CD14-positive monocyte (primary cell): ENCODE measurements at regions not wholly inside any gene's neighbourhood (a gene's known extent, or its start where the extent isn't known, plus 50 kb on each side); places are given as distances from the start of the nearest gene placed in this dataset.

Experiments used
- DNase-seq, 3 donors: peaks; one replicate each; pipeline ENCODE4 v3.0.0-alpha.2; 2011 to 2022
- H2AFZ ChIP-seq: 2 replicates; pipeline ENCODE4 v1.6.0; 2012; ENCODE audit warnings: mild to moderate bottlenecking, low read depth, low read length, inconsistent platforms; ENCODE audit not compliant: insufficient read depth, poor library complexity, severe bottlenecking
- H3K27ac ChIP-seq, 2 donors: 1 replicate in 1 of 2; 2 replicates in 1 of 2; pipeline ENCODE4 v1.5.1; 2012 to 2013; ENCODE audit warnings: low read length in 2 of 2, control low read depth in 1 of 2, inconsistent platforms in 1 of 2, low read depth in 1 of 2, mild to moderate bottlenecking in 1 of 2
- H3K27me3 ChIP-seq, 2 donors: one replicate each; pipeline versions ENCODE4 v1.6.0 to v1.6.1; 2011 to 2013; ENCODE audit warnings: low read length in 2 of 2; ENCODE audit not compliant: control insufficient read depth in 2 of 2, insufficient read depth in 2 of 2
- H3K36me3 ChIP-seq, 2 donors: replicated peaks in 1 of 2; 1 replicate in 1 of 2; 2 replicates in 1 of 2; pipeline versions ENCODE4 v1.5.1 to v1.6.1; 2012 to 2013; ENCODE audit warnings: low read length in 2 of 2, control low read depth in 1 of 2, inconsistent platforms in 1 of 2, mild to moderate bottlenecking in 1 of 2; ENCODE audit not compliant: insufficient read depth in 2 of 2, control insufficient read depth in 1 of 2
- H3K4me1 ChIP-seq, 2 donors: 1 replicate in 1 of 2; 2 replicates in 1 of 2; pipeline versions ENCODE4 v1.5.1 to v1.6.1; 2012 to 2013; ENCODE audit warnings: low read length in 2 of 2, control low read depth in 1 of 2, inconsistent platforms in 1 of 2, mild to moderate bottlenecking in 1 of 2, moderate library complexity in 1 of 2; ENCODE audit not compliant: insufficient read depth in 2 of 2, control insufficient read depth in 1 of 2
- H3K4me2 ChIP-seq: replicated peaks from 2 replicates; pipeline ENCODE3; 2012; ENCODE audit warnings: low read length, moderate library complexity, mild to moderate bottlenecking; ENCODE audit not compliant: poor library complexity, severe bottlenecking; ENCODE audit errors: extremely low read depth
- H3K4me3 ChIP-seq, 3 experiments: fragments of 200-600 bp in 1 of 3; sonication (generic) in 1 of 3; replicated peaks in 1 of 3; 1 replicate in 2 of 3; 2 replicates in 1 of 3; pipeline ENCODE4 v1.5.1; 2011 to 2013; ENCODE audit warnings: low read length in 3 of 3, mild to moderate bottlenecking in 3 of 3, control low read depth in 2 of 3, low read depth in 2 of 3, inconsistent platforms in 1 of 3, moderate library complexity in 1 of 3
- H3K79me2 ChIP-seq: 2 replicates; pipeline ENCODE4 v1.6.0; 2012; ENCODE audit warnings: mild to moderate bottlenecking, control low read depth, inconsistent platforms, low read length, moderate library complexity; ENCODE audit not compliant: insufficient read depth
- H3K9ac ChIP-seq: 2 replicates; pipeline ENCODE4 v1.6.0; 2017; ENCODE audit warnings: low read length, mild to moderate bottlenecking; ENCODE audit not compliant: insufficient read depth, poor library complexity, severe bottlenecking
- H3K9me3 ChIP-seq, 2 donors: replicated peaks in 1 of 2; 1 replicate in 1 of 2; 2 replicates in 1 of 2; pipeline versions ENCODE4 v1.5.1 to v1.6.1; 2012 to 2013; ENCODE audit warnings: low read length in 2 of 2, control low read depth in 1 of 2; ENCODE audit not compliant: control insufficient read depth in 1 of 2, insufficient read depth in 1 of 2
- H4K20me1 ChIP-seq: 2 replicates; pipeline ENCODE4 v1.6.0; 2012; ENCODE audit warnings: mild to moderate bottlenecking, low read length, control low read depth, moderate library complexity; ENCODE audit not compliant: insufficient read depth
- H3K27ac Mint-ChIP-seq, 7 donors: one replicate each; pipeline ENCODE4 v1.8.0; 2020; ENCODE audit warnings: mild to moderate bottlenecking in 7 of 7, mixed read lengths in 7 of 7, moderate library complexity in 6 of 7, inconsistent platforms in 2 of 7
- H3K27me3 Mint-ChIP-seq, 3 donors: one replicate each; pipeline ENCODE4 v1.8.0; 2021 to 2022; ENCODE audit warnings: low read depth in 3 of 3, mild to moderate bottlenecking in 3 of 3, mixed read lengths in 3 of 3, moderate library complexity in 3 of 3, inconsistent platforms in 1 of 3
- H3K36me3 Mint-ChIP-seq, 2 donors: one replicate each; pipeline ENCODE4 v1.8.0; 2020; ENCODE audit warnings: mixed read lengths in 2 of 2, inconsistent platforms in 1 of 2, mild to moderate bottlenecking in 1 of 2
- H3K4me1 Mint-ChIP-seq: one replicate; pipeline ENCODE4 v1.8.0; 2020; ENCODE audit warnings: mild to moderate bottlenecking, mixed read lengths
- H3K4me3 Mint-ChIP-seq, 2 donors: one replicate each; pipeline ENCODE4 v1.8.0; 2020; ENCODE audit warnings: mild to moderate bottlenecking in 2 of 2, mixed read lengths in 2 of 2, moderate library complexity in 1 of 2
- H3K9me3 Mint-ChIP-seq, 7 donors: one replicate each; pipeline ENCODE4 v1.8.0; 2020 to 2022; ENCODE audit warnings: mixed read lengths in 7 of 7, mild to moderate bottlenecking in 6 of 7, moderate library complexity in 6 of 7, inconsistent platforms in 2 of 7
- CTCF ChIP-seq: fragments of 200-600 bp; IDR thresholded peaks from one replicate; pipeline ENCODE4 v1.8.0; 2022; ENCODE audit warnings: antibody characterized with exemption, mild to moderate bottlenecking
- WGBS: methylation state at CpG from one replicate; pipeline ENCODE4 v1.1.5; 2013; ENCODE audit warnings: missing lambda C conversion rate; ENCODE audit not compliant: insufficient coverage; 5-methylcytosine and 5-hydroxymethylcytosine counted together
- intact Hi-C, 2 donors: fragments of 100-400 bp; cut with micrococcal nuclease; formaldehyde crosslinking; loops; one replicate each; pipeline versions ENCODE4 v1.15.0 to v1.15.1; 2023

- Histone ChIP-seq H3K4me1 (no peaks in the 10 kb centered on the region), H3K36me3 (no peaks in the 10 kb centered on the region), H3K27ac (no peak overlapping the region), H3K79me2 (no peaks in the 10 kb centered on the region), H3K4me3 (no peak overlapping the region), H3K9me3 (peaks cover 0 to 5% of the 10 kb centered on the region in 2 donors), H3K27me3 (no peaks in the 10 kb centered on the region), H4K20me1 (no peaks in the 10 kb centered on the region), H3K9ac (no peak overlapping the region), H3K4me2 (no peak overlapping the region), H2AFZ (no peak overlapping the region)
- no peaks in the 10 kb centered on the region for H3K27me3 Mint-ChIP-seq
- H3K27ac Mint-ChIP-seq, result no peak overlapping the region
- intact Hi-C loops, result no loop called here
- TF ChIP-seq CTCF, result no peak
- no peaks in the 10 kb centered on the region for H3K4me1 Mint-ChIP-seq
- DNase-seq, result no peak
- H3K36me3 Mint-ChIP-seq, result no peaks in the 10 kb centered on the region
- no peak overlapping the region for H3K4me3 Mint-ChIP-seq
- peaks cover 0 to 7% (median 3%) of the 10 kb centered on the region in 7 donors for H3K9me3 Mint-ChIP-seq
These were observed 1499.6 kb downstream of the EFNA5 start for GRCh38 chr5:106171132-106171531.

GRCh38 chr5:106167766-106168165, 1503.0 kb downstream of the EFNA5 start:
- H2AFZ ChIP-seq, result no peak overlapping the region

More at GRCh38 chr5:106167766-106168165, 1503.0 kb downstream of the EFNA5 start:
- H3K4me3 ChIP-seq, result no peak overlapping the region
- no peak overlapping the region for H3K4me2 ChIP-seq
- no peak overlapping the region for H3K4me3 Mint-ChIP-seq
- H3K36me3 Mint-ChIP-seq, result no peaks in the 10 kb centered on the region
- no peaks in the 10 kb centered on the region for H3K79me2 ChIP-seq
- TF ChIP-seq CTCF, result no peak
- no peaks in the 10 kb centered on the region for H4K20me1 ChIP-seq
- no peaks in the 10 kb centered on the region for H3K27me3 Mint-ChIP-seq
- peaks cover 0 to 12% of the 10 kb centered on the region in 2 donors for H3K9me3 ChIP-seq
- WGBS, result no CpG with 5 or more reads among the region's 1 CpG
- H3K27ac ChIP-seq, result no peak overlapping the region
- H3K36me3 ChIP-seq, result no peaks in the 10 kb centered on the region
- H3K4me1 ChIP-seq, result no peaks in the 10 kb centered on the region
- no peaks in the 10 kb centered on the region for H3K4me1 Mint-ChIP-seq
- no peak for DNase-seq
- intact Hi-C loops, result no loop called here
- H3K9ac ChIP-seq, result no peak overlapping the region
- no peaks in the 10 kb centered on the region for H3K27me3 ChIP-seq
- H3K27ac Mint-ChIP-seq, result no peak overlapping the region
- H3K9me3 Mint-ChIP-seq, result peaks cover 0 to 11% (median 3%) of the 10 kb centered on the region in 7 donors
